Pancreas (tissue), 10 donors: ENCODE measurements at regions not wholly inside any gene's neighbourhood (a gene's known extent, or its start where the extent isn't known, plus 50 kb on each side); places are given as distances from the start of the nearest gene placed in this dataset.
"Not testable (repeated sequence)": the region's sequence is repeated elsewhere in the genome, so short reads cannot be mapped to it uniquely, and the experiment has no call there.

ENCODE experiments used
- ATAC-seq, 4 donors: fragments of 200-7000 bp; cut with Tn5 transposase; one replicate each; pipeline versions ENCODE4 v1.8.0 to v1.9.1; 2020; ENCODE audit warnings: mild to moderate bottlenecking in 4 of 4, moderate library complexity in 4 of 4
- DNase-seq, 6 donors: peaks; one replicate each; pipeline ENCODE4 v3.0.0-alpha.2; 2020
- FAIRE-seq: peaks from 2 replicates; lab custom pipeline; 2012; peaks lifted over from hg19 to GRCh38; lab: Jason Lieb, UNC
- H3K27ac ChIP-seq, 4 donors: fragments of 200-600 bp; sonication (generic); 1 replicate in 3 of 4; 2 replicates in 1 of 4; pipeline versions ENCODE4 v1.5.0 to v1.8.0; 2020
- H3K27me3 ChIP-seq, 4 donors: fragments of 200-600 bp; one replicate each; pipeline ENCODE4 v1.8.0; 2021
- H3K36me3 ChIP-seq, 3 donors: fragments of 200-600 bp; sonication (generic) in 1 of 3; one replicate each; pipeline versions ENCODE4 v1.5.0 to v1.8.0; 2020 to 2021
- H3K4me1 ChIP-seq, 3 donors: fragments of 200-600 bp; one replicate each; pipeline ENCODE4 v1.8.0; 2021
- H3K4me3 ChIP-seq, 4 donors: fragments of 200-600 bp; sonication (generic) in 2 of 4; one replicate each; pipeline versions ENCODE4 v1.5.0 to v1.8.0; 2020 to 2021
- H3K9me3 ChIP-seq, 4 donors: fragments of 200-600 bp; one replicate each; pipeline ENCODE4 v1.8.0; 2021
- WGBS, 2 donors: extraction: QIAGEN DNeasy Blood & Tissue Kit; methylation state at CpG; one replicate each; pipeline ENCODE4 v1.1.7; 2013; 5-methylcytosine and 5-hydroxymethylcytosine counted together
- intact Hi-C, 3 donors: fragments of 100-400 bp; cut with DNase I; formaldehyde crosslinking; loops; one replicate each; pipeline versions ENCODE4 v1.11.1 to v1.14.2; 2022
- TF ChIP-seq, protein P1 (sequence below), 4 donors: fragments of 200-600 bp; sonication (generic) in 3 of 4; IDR thresholded peaks; one replicate each; pipeline versions ENCODE4 v1.5.0 to v1.8.0; 2021; ENCODE audit warnings: antibody characterized with exemption in 4 of 4
- donor health status: healthy with polysubstance abuse.
- donor health status: DM: no; HTN: no; CAD: no; lungs with moderate emphysema.
- donor health status: DM: no; HTN: no; CAD: no.
- donor health status: control.
- donor health status: control.
- donor health status: Bipolar disorder and iron deficiency.
- donor health status: DM: yes; HTN: yes; CAD: no.
- donor health status: DM: no; HTN: no; CAD: no.
- donor health status: DM: no; HTN: no; CAD: no.
- donor health status: DM: yes; HTN: yes; CAD: no.

DNA sequence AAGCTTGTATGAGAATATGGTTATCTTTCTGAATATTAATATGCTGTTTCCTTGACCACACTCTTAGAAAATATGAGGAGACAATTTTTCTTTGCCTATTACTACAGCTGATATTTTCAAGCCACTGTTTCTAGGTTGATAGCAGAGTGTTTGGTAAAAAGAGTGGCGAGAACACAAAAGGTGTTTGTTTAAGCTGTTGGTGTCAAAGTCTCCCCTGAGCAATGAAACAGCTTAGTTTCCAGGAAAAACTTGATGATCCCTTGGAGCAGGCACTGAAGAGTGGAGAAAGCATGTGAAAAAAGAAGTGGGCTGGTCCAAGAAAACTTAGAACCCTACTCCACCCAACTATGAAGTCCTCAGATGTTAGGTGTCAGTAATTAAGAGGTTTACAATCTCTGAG is 182.7 kb downstream of the TFAP2B start:
- no peak for DNase-seq
- H3K36me3 ChIP-seq: no peaks in the 10 kb centered on the region
- no peaks in the 10 kb centered on the region for H3K4me1 ChIP-seq
- no peaks in the 10 kb centered on the region for H3K9me3 ChIP-seq
- H3K4me3 ChIP-seq: no peak overlapping the region
- FAIRE-seq: no peak
- TF ChIP-seq, protein P1, sequence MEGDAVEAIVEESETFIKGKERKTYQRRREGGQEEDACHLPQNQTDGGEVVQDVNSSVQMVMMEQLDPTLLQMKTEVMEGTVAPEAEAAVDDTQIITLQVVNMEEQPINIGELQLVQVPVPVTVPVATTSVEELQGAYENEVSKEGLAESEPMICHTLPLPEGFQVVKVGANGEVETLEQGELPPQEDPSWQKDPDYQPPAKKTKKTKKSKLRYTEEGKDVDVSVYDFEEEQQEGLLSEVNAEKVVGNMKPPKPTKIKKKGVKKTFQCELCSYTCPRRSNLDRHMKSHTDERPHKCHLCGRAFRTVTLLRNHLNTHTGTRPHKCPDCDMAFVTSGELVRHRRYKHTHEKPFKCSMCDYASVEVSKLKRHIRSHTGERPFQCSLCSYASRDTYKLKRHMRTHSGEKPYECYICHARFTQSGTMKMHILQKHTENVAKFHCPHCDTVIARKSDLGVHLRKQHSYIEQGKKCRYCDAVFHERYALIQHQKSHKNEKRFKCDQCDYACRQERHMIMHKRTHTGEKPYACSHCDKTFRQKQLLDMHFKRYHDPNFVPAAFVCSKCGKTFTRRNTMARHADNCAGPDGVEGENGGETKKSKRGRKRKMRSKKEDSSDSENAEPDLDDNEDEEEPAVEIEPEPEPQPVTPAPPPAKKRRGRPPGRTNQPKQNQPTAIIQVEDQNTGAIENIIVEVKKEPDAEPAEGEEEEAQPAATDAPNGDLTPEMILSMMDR (IDR thresholded peaks at IDR 0.05): no peak
- no peak for ATAC-seq
- intact Hi-C loops: no loop called here
- no peak overlapping the region for H3K27ac ChIP-seq
- 34 to 44% methylated on average over 1 of the region's 1 CpG for WGBS, 2 donors
- H3K27me3 ChIP-seq: no peaks in the 10 kb centered on the region

DNA sequence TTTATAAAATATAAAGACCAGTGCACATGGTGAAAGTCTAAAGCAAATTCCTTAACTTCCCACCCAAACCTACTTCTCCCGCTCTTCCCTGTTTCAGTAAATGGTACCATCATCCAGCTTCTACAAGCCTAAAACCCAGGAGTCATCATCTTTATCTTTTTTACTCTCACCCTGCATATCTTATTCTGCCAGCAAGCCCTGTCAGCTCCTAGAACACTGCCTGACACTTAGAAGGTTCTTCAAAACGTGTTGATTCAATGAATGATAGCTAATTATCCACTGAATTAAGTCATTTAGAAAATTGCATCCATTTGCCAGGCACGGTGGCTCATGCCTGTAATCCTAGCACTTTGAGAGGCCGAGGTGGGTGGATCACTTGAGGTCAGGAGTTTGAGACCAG is 185.7 kb downstream of the TFAP2B start:
- H3K4me1 ChIP-seq: no peaks in the 10 kb centered on the region
- DNase-seq: no peak
- no peaks in the 10 kb centered on the region for H3K9me3 ChIP-seq
- 53 to 60% methylated on average over 4 of the region's 4 CpGs for whole genome bisulfite sequencing, 2 donors
- intact Hi-C loops: no loop called here
- H3K27me3 ChIP-seq: no peaks in the 10 kb centered on the region
- no peaks in the 10 kb centered on the region for H3K36me3 ChIP-seq
- no peak for FAIRE-seq
- ATAC-seq: no peak
- TF ChIP-seq, protein P1 (IDR thresholded peaks at IDR 0.05): no peak
- no peak overlapping the region for H3K4me3 ChIP-seq
- no peak overlapping the region for H3K27ac ChIP-seq

DNA sequence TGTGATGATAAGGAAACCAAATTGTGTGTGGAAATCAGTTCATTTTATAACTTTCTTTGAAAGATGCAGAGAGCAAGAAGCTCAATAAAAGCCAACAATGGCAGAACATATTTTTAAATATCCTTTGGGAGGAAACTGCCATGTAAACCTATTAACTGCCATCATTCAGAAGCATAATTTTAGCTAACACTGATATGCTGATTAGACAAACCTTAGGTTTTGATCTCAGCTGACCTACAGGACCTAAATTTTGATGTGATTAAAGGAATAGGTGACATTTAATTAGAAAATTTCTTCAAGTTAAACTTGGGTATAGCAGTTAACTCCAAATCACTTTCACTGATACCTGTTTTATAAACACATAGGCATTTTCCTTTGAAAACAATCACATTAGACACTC is 187.1 kb downstream of the TFAP2B start:
- FAIRE-seq: no peak
- no peak for DNase-seq
- H3K36me3 ChIP-seq: no peaks in the 10 kb centered on the region
- no peaks in the 10 kb centered on the region for H3K9me3 ChIP-seq
- H3K4me3 ChIP-seq: no peak overlapping the region
- H3K27ac ChIP-seq: no peak overlapping the region
- no peak for ATAC-seq
- H3K27me3 ChIP-seq: no peaks in the 10 kb centered on the region
- TF ChIP-seq, protein P1 (IDR thresholded peaks at IDR 0.05): no peak
- intact Hi-C loops: no loop called here
- H3K4me1 ChIP-seq: no peaks in the 10 kb centered on the region

DNA sequence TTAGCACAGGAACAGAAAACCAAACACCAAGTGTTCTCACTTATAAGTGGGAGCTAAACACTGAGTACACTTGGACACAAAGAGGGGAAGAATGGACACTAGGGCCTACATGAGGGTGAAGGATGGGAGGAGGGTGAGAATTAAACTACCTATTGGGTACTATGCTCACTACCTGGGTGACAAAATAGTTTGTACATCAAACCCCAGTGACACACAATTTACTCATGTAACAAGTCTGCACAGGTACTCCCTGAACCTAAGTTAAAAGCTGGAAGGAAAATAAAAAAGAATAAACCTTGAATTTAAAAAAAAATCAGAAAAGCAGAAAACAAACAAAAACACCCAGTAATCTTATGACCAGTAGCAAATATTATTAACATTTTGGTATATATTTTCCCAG is 188.6 kb downstream of the TFAP2B start:
- Histone ChIP-seq H3K36me3 (no peaks in the 10 kb centered on the region), H3K9me3 (no peaks in the 10 kb centered on the region), H3K4me1 (no peaks in the 10 kb centered on the region), H3K4me3 (no peak overlapping the region), H3K27me3 (no peaks in the 10 kb centered on the region), H3K27ac (no peak overlapping the region)
- intact Hi-C loops: no loop called here
- no peak for ATAC-seq
- no peak for DNase-seq
- TF ChIP-seq, protein P1 (IDR thresholded peaks at IDR 0.05): no peak
- no peak for FAIRE-seq

DNA sequence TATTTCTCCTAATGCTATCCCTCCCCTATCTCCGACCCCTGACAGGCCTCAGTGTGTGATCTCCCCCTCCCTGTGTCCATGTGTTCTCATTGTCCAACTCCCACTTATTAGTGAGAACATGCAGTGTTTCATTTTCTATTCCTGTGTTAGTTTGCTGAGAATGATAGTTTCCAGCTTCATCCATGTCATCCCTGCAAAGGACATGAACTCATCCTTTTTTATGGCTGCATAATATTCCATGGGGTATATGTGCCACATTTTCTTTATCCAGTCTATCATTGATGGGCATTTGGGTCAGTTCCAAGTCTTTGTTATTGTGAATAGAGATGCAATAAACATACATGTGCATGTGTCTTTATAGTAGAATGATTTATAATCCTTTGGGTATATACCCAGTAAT is 190.0 kb downstream of the TFAP2B start:
- FAIRE-seq, H3K4me1 ChIP-seq, H3K27ac ChIP-seq, intact Hi-C loops, ATAC-seq, H3K9me3 ChIP-seq, H3K36me3 ChIP-seq, H3K27me3 ChIP-seq, H3K4me3 ChIP-seq, DNase-seq: not testable (repeated sequence)
- 46 to 52% methylated on average over 1 of the region's 1 CpG for WGBS, 2 donors

DNA sequence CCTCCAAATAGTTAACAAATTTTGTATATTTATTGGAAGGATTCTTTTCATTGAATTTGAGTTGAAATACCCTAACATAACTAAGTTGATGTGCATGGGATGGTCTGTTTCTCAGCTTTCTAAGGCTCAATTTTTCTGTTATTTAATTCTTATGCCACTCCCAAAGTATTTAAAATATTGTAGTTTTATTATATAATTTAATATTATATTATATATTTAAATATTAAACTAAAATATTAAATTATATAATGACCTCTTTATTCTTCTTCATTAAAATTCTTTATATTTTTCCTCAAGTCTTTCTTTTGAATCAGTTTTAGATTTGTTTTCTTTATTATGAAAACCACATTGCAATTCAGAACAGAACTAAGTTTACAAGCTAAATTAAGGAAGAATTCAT is 194.7 kb downstream of the TFAP2B start:
- Histone ChIP-seq H3K4me3 (no peak overlapping the region), H3K36me3 (no peaks in the 10 kb centered on the region), H3K27ac (no peak overlapping the region), H3K9me3 (no peaks in the 10 kb centered on the region), H3K4me1 (no peaks in the 10 kb centered on the region), H3K27me3 (no peaks in the 10 kb centered on the region)
- intact Hi-C loops: no loop called here
- no peak for ATAC-seq
- TF ChIP-seq, protein P1 (IDR thresholded peaks at IDR 0.05): no peak
- DNase-seq: no peak
- FAIRE-seq: no peak
